ENCODE measurements at regions not wholly inside any gene's neighbourhood (a gene's known extent, or its start where the extent isn't known, plus 50 kb on each side); places are given as distances from the start of the nearest gene placed in this dataset.
A peak's percentile ranks its signal among the peaks of the same experiment; 100 is the strongest.

DNA sequence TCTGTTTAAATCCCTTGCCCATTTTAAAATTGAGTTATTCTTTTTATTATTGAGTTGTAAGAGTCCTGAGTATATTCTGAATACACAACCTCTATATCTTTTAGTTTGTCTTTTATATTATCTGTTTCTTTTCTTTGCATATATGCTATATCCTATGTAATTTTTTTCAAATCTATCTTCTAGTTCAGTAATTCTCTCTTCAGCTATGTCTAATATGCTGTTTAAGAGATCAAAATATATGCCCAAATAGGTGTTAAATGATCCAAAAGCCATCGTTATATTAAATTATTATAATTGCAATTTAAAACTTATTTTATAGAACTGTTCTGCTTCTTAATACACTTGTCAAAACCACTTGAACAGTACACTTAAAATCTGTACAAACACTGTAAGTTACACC lies 107.4 kb upstream of the TSPAN5 start:
- no peak for DNase-seq (ENCODE audit: low read depth, low spot score)

DNA sequence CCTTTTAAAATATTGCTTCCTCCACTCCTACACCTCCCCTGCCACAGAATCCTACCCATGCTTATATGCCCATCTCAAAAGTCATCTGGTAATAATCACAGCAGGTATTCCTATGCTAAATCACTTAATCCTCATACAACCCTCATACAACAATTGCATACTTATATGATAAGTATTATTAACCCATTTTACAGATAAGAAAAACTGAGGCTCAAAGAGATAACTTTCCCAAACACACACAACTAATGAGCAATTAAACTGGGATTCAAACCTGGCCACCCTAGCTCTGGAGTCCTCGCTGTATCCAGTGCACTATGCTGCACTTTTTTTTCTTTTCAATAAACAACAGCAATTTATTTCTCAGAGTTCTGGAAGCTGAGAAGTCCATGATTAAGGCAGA lies 99.8 kb upstream of the TSPAN5 start:
- no peak for DNase-seq (ENCODE audit: low read depth, low spot score)

DNA sequence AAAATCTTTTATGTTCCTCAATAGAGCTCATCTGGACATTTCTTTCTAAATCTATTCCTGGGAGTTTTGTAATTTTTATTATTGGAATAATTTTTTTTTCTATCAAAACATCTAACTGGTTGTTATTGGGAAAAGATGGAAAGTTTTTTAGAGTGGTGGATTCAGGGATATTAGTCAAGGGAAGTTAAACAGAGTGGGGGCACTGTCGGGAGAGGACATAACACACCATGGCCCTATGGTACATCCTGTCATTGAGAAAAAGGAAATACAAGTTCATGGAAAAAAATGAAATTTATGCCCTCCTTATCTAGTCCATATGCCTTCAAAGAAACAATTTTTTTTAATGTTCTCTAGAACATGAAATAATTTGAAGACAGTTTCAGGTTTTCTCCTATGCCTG lies 96.3 kb upstream of the TSPAN5 start:
- no peak for DNase-seq (ENCODE audit: low read depth, low spot score)

DNA sequence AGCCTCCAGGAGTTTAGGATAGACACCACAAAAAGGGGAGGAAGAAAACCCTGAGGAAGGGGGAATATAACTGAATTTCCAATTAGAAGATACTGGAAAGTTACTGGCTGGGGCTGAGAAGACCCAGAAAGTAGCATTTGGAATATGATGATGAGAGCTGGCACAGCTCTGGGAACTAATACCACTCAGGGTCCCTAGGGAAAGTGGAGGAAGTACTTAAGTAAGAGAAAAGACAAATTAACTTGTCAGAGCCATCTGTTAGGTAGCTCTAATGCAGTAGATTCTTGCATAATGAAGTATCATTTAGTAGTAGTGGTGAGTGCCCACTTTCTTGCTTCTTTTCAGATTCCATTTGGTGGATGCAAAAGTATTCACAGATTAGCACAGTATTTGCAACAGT lies 90.8 kb upstream of the TSPAN5 start:
- DNase-seq (ENCODE audit: low read depth, low spot score) = no peak

DNA sequence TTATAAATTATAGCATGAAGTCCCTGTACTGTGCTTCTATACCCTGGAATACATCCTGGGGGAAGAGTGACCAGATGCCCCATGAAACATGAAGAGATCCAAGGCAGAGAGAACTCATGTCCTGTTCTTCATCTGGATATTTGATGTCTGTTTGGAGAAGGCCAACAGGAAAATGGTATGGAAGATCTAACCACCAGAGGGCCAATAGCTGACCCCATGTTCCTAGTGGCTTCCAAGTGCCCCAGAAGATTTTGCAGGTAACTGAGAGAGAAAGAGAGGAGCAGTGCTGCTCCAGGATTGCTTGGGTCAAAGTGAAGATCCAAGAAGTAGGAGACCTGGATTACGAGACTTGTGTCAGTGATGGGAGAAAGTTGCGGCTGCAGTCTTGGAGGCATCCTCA lies 90.2 kb upstream of the TSPAN5 start:
- DNase-seq (ENCODE audit: low read depth, low spot score) = no peak

DNA sequence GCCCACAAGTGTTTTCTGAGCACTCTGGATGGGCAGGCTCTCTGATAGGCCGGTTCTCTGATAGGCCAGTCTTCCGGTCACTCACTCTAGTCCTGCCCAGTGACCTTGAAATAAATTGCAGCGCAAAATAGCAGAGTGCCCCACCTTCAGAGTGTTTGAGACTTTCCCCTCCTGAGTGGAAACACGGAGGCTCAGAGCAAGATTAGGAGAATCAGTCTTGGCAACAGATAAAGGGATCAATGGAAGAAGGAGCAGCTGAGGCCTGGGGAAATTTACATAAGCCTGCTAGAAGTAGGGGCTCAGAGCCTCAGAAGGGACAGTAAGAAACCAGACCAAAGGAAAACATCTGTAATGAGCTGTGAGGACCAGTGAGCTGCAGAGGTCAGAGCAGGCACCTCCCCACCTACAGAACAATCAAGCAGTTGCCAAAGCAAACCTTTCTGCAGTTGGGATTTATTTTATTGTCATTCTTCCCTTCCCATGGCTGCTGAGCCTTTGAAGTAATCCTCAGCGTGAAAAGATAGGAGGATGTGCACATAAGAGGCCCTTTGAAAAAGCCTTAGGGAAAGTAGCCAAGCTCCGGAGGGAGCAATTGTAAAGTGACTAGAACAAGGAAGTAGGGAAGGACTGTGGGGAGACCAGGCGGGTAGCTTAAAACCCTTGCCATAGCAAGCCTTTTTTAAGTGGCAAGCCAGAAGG lies 89.1 kb upstream of the TSPAN5 start:
- peak; percentile 69 for DNase-seq (ENCODE audit: low read depth, low spot score)

DNA sequence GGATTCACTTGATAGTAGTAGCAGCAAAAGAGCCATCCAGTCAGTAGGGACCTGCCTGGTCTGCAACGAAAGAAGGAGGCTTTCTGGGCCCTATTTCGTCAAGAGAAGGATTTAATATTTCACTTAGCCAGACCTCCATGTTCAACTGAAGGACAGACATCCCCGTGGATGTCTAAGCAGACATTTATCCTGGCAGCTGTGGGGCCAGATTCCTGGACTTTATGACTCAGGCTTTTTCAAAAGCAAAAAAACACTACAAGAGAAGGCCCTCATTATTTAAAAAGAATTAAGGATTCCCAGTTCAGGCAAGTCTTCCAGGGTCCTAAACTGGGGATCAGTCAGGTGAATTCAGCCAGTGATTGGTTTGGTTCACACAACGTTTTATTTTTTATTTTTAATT lies 88.5 kb upstream of the TSPAN5 start:
- no peak for DNase-seq (ENCODE audit: low read depth, low spot score)

DNA sequence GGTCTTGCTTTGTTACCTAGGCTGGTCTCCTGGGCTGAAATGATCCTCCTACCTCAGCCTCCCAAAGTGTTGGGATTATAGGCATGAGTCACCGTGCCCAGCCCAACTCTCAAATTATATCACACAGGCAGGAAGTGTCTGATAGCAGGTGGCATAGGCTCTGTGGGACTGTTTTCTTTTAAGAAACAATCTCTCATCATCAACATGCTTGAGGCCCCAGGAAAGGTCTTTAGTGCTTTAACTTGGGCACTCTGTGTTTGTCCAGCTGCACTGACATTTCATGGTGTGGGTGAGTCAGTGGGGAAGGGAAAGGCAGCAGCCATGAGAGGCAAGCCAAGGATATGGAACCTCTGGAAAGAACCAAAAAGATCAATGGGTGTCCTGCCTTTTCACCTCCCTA lies 88.1 kb upstream of the TSPAN5 start:
- peak; percentile 82 for DNase-seq (ENCODE audit: low read depth, low spot score)

DNA sequence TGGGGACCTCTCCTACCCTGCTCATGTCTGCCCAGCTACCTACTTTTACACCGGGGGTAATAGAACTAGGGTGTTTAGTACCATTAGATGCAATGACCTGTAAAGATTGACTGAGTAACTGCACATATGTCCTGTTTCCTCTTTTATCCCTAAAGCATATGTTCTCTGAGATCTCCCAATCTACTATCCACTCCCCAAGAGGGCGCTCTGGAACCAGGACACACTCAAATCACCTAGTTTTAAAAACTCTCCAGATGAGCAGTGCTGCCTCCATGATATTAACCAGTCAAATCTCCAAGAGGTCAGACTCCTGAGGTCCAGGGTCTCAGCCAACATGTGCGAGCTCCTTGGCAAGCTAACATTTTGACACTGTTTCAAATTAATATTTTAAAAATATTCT lies 87.0 kb upstream of the TSPAN5 start:
- DNase-seq (ENCODE audit: low read depth, low spot score) = no peak

DNA sequence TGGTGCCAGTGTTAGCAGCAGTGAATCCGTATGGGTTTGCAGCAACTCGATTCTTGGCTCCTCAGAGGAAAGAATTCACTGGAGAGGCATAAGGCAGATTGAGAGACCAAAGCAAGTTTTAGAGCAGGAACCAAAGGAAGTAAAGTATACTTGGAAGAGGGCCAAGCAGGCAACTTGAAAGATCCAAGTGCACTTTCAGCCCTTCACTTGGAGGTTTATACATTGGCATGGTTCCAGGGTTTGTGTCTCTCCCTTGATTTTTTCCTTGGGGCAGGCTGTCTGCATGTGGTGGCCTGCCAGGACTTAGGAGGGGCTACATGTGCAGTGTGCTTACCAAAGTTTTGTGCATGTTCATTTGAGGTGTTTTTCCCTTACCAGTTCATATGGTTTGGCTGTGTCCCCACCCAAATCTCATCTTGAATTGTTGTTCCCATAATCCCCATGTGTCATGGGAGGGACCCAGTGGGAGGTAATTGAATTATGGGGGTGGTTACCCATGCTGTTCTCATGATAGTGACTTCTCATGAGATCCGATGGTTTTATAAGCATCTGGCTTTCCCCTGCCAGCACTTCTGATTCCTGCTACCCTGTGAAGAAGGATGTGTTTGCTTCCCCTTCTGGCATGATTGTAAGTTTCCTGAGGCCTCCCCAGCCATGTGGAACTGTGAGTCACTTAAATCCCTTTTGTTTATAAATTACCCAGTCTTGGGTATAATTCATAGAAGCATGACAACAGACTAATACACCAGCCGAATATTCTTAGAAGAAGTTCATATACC lies 86.2 kb upstream of the TSPAN5 start:
- no peak for DNase-seq (ENCODE audit: low read depth, low spot score)

DNA sequence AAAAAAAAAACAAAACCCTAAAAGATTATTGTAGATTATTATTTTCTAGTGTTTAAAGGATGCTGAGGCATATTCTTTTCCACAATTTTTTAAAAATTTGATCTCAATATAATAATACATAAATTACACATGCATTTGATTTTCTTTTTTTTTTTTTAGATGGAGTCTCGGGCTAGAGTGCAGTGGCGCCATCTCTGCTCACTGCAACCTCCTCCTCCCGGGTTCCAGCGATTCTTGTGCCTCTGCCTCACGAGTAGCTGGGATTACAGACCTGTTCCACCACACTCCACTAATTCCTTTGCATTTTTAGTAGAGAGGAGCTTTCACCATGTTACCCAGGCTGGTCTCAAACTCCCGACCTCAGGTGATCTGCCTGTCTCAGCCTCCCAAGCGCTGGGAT lies 83.5 kb upstream of the TSPAN5 start:
- no peak for DNase-seq (ENCODE audit: low read depth, low spot score)

DNA sequence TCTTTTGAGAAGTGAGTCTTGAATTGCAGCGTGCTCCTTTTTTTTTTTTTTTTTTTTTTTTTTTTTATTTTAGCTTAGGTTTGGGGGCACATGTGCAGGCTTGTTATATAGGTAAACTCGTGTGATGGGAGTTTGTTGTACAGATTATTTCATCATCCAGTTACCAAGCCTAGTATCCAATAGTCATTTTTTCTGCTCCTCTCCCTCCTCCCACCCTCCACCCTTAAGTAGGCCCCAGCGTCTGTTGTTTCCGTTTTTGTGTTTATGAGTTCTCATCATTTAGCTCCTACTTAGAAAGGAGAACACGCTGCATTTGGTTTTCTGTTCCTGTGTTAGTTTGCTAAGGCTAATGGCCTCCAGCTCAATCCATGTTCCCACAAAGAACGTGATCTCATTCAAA lies 81.3 kb upstream of the TSPAN5 start:
- DNase-seq (ENCODE audit: low read depth, low spot score) = no peak

DNA sequence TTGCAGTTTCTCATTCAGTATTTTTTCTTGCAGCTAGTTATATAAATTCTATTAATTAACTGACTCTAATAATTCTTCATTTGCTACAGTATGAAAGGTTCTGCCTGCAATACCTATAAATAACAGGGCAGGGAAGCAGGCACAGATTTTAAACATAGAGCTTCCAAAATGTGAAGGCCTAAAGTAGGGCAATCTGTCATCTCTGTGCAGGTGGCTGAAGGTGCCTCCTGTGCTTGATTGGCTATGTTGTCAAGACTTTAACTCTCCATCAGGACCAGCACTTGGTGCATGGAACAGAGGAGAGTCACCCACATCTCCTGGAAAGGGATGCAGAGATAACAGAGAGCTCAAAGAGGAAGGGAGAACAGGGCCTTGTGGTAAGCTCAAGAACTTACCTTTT lies 75.2 kb upstream of the TSPAN5 start:
- DNase-seq (ENCODE audit: low read depth, low spot score) = no peak

DNA sequence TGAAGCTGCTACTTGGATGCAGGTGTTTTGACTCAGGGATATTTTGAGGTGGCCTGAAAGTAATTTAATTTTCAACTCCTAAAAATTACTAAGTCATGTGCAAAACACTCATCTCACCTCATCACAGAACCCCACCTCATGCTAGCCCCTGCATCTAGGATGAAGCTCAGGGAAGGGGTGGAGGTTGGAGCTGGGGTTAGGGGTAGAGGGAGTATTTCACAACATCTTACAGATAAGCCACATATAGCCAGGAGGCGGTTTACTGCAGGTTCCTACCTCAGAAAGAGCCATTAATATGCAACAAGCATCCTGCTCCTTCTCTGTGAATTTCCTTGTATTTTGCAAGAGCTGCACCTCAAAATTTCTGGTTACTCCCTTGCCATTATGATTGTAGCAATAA lies 70.5 kb upstream of the TSPAN5 start:
- no peak for DNase-seq (ENCODE audit: low read depth, low spot score)

DNA sequence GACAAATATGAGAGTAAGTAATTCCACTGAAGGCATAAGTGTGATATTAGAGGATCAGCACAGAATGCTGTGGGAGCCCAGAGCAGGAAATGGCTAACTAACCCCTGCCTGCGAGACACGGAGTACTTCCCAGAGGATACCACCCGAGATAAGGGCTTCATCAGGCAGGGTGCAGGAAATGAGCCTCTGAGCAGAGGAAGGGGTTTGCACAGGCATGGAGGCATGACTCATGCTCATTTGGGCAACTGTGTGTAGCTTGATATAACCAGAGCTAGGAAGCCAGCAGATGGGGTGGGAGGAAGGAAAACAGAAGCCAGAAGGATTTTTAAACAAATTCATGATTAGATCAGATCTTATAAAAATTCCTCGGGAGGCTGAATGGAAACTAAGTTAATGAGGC lies 70.0 kb upstream of the TSPAN5 start:
- no peak for DNase-seq (ENCODE audit: low read depth, low spot score)

DNA sequence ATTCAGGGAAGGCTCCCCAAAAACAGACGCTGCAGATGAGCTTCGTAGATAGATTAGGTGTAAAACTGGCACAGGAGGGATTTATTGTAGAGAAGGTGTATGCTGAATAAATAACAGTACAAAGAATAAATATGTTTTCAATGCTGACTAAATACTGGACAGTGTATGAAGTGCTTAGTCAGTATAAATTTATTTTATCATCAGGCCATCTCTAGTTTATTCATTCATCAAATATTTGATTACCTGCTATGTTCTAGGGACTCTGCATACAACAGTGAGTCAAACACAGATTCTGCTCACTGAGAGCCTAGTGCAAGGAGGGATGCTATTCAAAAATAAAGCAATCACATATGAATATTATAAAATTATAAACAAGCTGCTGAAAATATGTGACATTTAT lies 63.6 kb upstream of the TSPAN5 start:
- DNase-seq (ENCODE audit: low read depth, low spot score) = no peak

DNA sequence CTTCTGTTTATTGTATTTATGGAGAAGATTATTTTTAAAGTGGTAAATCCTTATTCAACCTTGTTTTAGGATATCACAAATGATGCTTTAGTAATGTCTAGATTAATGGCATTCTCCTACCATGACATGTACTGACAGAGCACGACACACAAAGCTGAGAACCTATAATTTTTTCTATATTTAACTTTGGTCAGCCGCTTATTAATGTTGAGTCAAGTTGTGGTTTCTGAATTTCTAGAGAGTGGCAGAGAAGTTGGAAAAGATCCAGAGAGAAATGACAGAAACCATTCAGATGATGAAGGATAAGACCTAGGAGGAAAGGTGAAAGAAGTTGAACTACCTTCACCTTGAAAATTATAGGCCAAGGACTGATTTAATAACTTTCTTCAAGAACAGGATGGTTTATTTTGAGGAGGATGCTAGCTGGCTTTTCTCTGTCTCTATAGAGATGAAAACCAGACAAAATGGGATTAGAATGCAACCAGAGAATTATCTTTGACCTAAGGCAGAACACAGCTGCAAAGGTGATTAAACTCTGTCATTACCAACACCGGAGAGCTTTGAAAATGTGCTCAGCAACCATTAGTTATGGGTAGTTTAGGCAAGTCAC lies 62.6 kb upstream of the TSPAN5 start:
- no peak for DNase-seq (ENCODE audit: low read depth, low spot score)

DNA sequence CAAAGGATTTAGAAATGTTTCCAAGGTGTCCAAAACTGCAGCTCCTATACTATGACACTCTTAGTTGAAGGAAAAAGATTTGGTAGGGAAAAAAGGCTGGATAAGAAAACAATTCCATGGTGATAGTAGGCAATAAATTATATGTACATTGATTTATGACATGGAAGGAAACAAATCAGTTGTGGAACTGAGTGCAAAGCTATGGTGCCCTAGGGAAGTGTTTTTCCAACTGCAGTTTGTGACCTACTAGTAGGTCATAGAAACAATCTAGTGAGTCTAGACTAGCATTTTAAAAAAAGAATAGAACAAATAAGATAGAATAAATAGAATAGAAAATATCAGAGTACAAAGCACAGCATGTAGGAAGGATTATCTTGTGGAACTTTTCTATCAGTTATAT lies 58.4 kb upstream of the TSPAN5 start:
- DNase-seq (ENCODE audit: low read depth, low spot score) = no peak

DNA sequence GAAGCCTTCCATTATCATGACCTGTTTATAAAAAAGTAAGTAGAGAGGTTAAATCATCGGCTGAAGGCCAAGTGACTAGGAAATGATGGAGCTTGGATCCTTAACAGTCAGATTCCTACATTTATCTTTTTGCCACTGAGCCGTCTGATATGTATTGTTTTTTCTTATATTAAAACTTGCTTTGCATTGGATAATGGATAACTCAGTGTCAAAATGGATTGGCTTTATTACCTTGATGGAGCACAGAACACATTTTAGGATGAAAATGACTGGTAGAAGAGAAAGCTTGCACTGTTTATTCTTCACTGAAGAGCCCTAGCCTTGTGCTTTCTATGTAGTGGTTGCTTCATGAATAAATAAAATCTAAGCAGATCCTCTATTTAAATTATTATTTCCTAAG lies 54.2 kb upstream of the TSPAN5 start:
- DNase-seq (ENCODE audit: low read depth, low spot score) = no peak

DNA sequence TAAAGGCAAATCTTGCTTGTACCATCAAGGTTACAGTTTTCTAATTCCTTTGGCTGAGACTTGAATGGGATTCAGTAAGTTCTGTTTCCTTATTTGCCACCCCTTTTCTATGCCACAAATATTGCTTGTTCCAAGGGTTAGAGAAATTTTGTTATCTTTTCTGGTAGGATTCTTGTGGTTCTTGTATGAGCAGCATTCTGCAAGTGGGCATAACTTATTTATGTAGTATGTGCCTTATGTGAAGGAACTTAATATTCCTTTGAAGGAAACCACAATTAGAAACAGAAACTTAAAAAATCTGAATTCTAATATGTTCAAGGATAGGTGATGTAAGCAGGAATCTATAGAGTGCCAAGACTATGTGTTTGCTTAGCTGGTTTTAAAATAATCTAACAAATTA lies 53.1 kb upstream of the TSPAN5 start:
- DNase-seq (ENCODE audit: low read depth, low spot score) = no peak

DNA sequence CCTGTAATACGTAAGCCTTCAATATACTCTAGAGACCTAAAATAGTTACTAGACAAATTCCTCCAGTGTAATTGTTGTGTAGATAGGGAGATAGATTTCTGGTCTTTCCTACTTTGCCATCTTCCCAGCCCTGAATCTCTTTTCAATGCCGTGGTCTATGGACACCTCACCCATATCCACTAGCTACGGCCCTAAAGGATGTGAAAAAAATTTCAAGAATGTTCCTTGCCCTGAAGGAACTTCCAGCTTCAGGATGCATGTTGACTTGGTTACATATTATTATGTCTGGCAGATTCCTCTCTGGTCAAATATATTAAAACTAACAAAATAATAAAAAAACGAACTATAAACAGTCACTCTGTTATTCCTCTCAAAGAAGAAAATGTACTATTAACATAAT lies 52.4 kb upstream of the TSPAN5 start:
- no peak for DNase-seq (ENCODE audit: low read depth, low spot score)
